Left lobe of liver (tissue), 2 donors: ENCODE measurements at regions not wholly inside any gene's neighbourhood (a gene's known extent, or its start where the extent isn't known, plus 50 kb on each side); places are given as distances from the start of the nearest gene placed in this dataset.
A peak's percentile ranks its signal among the peaks of the same experiment; 100 is the strongest.

ENCODE experiments used
- ATAC-seq: fragments of 200-7000 bp; cut with Tn5 transposase; one replicate; pipeline ENCODE4 v1.9.1; 2020; ENCODE audit warnings: mild to moderate bottlenecking, moderate library complexity
- DNase-seq: peaks from one replicate; pipeline ENCODE4 v3.0.0-alpha.2; 2020; ENCODE audit warnings: low spot score
- donor health status: DM: no; HTN: no; CAD: no; lungs with moderate emphysema.
- donor health status: DM: no; HTN: yes; CAD: no.

DNA sequence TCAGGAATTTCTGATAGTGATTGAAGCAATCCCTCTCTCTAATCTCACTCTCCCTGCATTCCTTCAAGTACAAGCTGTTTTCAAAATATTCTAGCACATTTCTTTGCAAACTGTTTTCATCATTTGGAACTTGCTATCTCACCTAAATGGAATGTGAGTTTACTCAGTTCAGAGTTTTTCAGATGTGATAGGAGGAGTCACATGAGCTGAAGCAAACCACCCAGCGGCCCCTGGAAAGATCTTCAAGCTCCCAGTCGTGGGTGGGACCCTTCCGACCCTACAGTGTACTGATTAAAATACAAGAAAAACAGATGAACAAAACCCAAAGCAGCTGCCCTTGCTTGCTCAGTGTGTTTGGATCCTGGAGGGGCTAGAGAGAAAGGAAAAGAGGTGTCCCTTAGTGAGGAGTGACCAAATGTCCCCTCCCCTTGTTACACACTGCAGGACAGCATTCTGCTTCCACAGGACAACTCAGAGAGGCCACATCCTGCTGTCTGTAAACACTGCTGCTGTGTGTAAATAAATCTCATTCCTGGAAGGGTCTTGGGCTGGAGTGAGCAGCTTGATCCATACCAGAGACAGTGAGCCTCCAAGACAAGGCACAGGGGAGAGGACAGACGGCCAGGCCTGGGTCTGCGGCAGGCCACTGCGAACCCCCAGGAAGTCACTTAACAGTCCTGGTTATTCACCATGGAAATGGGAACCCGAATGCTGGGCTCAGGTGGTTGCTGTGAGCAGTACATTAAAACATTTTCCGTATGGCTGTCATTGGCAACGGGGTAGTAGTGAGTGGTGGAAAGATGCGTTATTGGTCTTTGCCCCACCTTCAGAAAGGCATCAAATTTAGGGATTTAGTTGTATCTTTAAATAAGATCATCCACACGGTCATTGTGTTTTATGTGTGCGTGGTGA, 229.2 kb downstream of the RHOU start:
- no peak for DNase-seq
- ATAC-seq = peak; percentile 21

DNA sequence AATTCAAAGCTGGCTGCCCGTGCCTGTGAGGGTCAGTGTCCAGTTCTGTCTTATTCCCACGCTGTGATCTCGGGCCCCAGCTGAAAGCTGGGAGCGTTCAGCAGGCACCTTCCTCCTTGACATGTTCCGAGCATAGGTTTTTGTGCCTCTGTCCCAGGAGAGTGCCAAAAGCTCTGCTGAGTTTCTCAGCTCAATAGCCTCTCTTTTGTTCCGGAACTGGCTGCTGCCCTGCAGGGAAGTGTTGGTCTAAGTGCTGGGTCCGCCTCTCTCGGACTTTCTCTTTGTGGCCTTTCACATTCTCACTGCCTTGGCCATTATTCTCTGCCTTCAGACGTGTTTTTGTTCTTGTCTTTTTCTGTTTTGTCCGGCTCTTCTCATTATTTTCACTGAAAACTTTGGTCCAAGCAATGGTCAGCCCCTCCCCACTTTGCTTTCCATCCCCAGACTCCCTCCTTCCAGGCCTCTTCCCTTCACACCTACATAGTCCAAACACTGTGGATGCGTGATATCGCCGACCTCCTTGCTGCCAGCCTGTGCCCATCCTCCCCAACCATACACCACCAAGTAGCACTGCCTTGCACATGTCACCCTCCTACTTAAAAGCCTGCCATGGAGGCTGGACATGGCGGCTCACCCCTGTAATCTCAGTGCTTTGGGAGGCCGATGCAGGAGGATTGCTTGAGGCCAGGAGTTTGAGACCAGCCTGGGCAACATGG, 233.8 kb downstream of the RHOU start:
- ATAC-seq (no peak), DNase-seq (no peak)

DNA sequence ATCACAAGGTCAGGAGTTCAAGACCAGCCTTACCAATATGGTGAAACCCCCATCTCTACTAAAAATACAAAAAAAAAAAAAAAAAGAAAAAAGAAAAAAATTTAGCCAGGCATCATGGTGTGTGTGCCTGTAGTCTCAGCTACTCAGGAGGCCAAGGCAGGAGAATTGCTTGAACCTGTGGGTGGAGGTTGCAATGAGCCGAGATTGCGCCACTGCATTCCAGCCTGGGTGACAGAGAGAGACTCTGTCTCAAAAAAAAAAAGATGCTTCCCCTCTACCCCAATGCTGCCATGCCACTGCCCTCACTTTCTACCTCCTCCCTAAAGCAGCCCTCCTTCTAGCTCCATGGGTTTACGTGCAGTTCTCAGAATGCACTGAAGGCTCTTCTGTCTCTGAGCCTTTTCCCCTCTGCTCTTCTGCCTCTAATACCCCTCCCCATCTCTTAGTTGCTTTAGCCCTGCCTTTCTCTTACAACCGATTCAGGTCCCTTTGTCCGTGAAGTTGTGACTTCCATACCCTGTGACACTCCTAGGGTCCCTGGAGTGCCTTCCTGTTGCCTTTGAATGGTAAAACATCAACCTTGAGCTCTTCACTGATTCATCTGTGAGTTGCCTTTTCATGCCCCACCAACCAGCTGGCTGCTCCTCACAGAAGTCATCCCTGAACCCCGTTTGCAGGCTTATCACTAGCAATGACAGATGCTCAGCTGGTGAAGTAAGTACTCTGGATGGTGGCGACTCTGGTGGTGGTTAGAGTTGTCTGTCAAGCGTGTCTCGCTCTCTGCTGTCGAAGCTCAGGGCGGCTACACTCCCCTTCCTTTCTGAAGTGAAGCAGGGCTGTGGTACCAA, 234.9 kb downstream of the RHOU start:
- no peak for ATAC-seq
- no peak for DNase-seq

DNA sequence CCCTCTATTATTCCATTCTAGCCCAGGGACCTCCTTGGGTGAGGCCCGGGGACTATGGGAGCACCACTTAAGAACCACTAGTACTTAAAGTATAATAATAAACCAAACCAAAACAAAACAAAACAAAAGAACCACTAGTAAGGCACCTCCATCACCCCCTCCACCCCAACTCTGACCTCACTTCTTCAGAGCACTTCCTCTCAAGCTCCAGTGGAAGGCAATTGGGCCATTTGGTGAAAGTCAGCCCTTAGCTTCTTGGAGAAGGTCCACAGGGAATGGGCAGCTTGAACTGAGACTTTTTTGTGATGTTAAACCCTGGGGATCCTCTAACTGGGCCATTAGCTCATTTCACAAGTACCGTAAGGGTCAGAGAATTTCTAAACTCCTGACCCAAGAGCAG, 237.3 kb downstream of the RHOU start:
- no peak for ATAC-seq
- DNase-seq = no peak

DNA sequence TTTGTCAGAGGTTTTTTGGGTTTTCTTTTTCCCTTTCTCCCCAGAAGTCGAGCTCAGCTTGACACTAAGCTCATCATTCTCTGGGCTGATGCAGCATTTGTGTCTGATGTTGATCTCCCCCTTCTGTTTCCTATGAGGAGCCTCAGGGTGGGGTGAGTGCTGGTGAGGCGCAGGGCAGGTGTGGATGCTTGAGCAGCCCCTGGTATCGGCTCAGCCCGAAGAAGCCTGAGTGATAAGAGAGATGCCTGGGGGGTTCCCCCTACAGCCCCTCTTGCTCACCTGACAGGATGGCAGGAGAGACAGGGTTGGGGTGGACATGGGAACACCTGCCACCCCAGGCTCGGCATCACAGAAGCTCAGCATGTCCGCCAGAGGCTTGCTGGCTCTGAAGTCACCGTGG, 239.0 kb downstream of the RHOU start:
- no peak for DNase-seq

DNA sequence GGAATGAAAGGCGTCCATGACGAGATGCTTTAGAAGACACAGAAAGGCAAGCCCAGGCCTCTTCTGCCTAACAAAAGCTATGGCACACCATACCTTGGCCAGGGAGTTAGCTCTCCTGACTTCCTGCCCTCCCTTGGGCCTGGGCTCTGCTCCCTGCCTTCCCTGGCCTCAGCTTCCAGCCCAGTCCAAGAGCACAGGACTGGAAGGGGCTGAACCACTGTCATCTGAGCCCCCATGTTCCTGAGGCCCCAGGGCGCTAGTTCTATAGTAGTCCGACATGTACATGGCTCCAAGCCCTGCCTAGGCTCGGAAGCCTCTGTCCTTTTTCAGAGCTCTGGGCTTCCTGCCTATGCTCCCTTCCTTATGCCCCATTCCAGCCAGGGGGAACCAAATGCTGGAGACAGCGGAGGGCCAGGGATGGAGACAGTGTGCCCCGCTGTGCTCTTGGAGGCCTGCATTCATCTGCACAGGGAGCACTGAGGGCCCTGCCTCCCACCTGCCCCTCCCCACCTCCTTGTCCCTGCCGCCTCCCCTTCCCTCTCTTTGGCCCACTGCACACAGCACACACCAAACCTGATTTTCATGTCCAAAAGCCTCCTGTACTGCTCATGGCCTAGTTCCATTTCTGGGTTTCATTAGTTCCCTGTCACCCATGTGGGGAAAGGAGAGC, 240.1 kb downstream of the RHOU start:
- DNase-seq (no peak), ATAC-seq (no peak)

More for the DNA sequence above, 239.0 kb downstream of the RHOU start:
- ATAC-seq = no peak

DNA sequence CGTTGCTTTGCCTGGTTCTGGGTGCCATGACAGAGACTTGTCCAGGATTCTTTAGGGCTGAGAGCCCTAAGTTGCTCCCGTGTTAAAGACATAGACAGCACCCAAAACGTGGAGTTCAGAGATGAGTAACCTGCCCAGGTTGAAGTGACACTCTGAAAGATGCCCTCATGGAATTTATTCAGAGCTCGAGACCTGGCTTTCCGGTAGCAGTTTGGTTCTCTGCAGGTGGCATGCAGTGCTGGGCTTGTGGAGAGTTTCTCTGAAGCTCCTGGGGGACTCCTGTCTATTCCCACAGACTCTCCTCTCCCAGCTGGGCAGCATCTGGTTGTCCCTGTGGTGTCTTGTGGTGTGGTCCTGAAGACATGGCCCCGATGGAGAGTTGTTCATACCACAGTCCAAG, 241.0 kb downstream of the RHOU start:
- DNase-seq (no peak), ATAC-seq (no peak)

DNA sequence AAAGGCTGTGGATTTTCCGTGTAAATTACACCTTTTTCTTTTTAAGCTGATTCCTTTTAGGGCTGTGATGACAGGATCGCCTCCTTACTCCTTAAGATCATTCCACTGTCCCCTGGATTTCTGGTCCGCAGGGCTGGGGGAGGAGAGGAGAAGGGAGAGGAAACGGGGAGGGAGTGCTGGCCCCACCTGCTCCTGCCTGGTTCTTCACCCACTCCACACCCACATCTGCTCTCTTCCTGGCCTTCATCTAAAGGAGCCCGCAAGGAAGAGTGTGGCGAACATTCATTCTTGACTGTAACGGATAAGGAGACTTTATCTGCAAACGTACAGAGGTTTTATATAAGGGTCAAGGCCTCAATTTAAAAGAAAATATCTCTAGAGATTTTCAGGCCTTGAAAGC, 242.0 kb downstream of the RHOU start:
- DNase-seq = no peak
- no peak for ATAC-seq

DNA sequence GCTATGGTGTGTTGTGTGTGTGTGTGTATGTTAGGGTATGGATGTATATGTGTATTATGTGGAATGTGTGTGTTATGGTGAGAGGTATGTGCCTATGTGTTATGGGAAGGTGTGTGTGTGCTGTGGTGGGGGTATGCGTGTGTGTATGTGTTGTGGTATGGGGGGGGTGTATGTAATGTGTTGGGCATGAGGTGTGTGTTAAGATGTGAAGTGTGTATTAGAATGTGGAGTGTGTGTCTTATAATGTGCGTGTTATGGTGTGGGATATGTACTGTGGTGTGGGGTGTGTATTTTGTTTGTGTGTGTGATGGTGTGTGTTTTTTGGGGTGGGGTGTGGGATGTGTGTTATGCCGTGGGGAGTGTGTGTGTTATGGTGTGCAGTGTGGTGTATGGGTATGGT, 242.5 kb downstream of the RHOU start:
- no peak for DNase-seq
- ATAC-seq = no peak

DNA sequence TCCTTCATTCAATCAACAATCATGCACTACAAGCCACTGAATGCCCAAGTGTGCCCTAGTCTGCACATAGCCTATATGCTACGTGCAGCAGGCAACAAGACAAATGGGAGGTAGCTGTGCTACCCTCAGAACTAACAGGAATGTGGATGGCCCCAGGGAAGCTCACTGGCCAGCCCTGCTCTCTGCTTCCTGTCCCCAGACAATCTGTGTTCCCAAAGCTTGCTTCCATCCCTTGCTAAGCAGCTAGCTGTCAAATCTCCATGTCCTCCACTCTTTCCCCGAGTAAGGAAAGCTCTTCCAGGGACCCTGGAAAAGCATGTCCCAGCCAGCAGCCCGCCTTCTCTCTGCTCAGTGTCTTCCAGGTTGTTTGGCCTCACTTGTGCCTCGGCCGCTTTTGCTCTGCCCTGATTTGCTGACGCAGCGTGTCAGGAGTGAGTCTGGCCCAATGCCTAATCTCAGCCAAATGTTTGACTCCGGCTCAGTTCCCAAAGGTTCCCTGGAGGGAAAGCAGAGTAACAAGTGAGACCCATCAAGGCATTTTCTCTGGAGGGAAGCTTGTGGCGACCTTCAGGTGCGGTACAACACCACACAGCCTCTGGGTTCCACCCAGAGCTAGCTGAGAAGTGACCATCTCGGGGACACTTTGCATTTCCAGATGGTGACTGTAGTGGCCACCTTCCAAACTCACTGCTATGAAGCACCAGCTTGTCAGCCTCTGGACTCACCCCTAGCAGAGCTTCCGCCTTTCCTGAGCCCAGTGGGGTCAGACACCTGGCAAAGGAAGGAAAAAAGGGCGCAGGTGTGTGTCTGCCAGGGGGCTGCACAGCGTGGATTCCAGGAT, 243.4 kb downstream of the RHOU start:
- DNase-seq (peak; percentile 84), ATAC-seq (peak; percentile 92)

DNA sequence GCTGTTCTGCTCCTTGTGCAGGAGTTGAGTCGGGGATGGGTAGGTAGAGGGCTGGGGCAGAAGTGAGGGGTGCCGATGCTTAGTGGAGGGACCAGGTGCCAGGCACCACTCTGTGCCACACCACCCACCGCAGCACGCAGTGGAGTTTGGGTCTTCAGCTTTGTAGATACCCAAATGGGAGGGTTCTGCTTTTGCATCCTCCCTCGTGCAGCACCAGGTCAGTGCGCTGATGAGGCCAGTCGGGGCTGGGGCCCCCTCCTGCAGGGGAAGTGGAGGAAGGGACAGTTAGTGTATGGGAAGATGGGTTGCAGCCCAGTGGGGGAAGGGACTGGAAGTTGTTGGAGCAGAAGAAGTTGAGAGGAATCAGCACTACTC, 244.0 kb downstream of the RHOU start:
- DNase-seq = no peak
- ATAC-seq = no peak

DNA sequence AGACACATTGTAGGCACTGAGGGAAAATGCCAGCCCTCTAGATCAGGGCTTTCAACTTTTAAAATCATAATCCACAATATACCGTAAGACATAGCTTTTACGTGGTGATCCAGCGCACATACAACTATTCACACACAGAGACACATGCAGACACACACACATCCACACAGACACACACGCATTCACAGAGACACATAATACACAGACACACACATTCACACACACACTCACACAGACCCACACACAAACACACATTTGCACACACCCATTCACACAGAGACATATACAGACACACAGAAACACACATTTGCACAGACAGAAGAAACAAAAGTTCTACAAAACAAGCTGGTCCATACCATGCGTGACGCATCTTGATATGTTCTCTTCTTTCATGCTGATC, 244.5 kb downstream of the RHOU start:
- ATAC-seq (no peak), DNase-seq (no peak)

DNA sequence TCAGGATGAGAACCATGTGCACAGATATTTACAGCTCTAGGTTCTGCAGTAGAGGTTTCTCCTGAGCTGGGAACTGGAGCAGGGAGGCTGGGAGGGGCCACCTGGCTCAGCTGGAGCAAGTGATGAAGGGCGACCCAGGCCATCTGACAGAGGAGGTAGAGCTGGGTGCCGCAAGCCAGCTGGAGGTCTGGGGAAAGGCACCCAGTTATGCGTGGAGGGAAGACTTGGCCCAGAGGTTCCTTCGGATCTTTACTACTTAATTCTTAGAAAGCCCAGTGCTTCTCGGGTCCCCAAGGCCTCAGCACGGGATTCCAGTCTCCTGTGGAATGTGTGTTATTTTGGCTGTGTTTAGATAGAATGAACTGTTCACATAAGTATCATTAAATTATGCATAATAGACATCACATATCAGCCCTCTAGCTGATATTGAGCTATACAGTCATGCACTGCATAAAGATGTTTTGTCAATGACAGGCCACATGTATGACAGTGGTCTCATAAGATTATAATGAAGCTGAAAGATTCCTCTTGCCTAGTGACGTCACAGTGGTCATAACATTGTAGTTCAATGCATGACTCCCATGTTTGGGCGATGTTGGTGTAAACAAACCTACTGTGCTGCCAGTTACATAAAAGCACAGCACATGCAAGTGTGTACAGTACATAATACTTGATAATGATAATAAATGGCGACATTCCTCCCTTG, 245.1 kb downstream of the RHOU start:
- ATAC-seq (no peak), DNase-seq (no peak)

DNA sequence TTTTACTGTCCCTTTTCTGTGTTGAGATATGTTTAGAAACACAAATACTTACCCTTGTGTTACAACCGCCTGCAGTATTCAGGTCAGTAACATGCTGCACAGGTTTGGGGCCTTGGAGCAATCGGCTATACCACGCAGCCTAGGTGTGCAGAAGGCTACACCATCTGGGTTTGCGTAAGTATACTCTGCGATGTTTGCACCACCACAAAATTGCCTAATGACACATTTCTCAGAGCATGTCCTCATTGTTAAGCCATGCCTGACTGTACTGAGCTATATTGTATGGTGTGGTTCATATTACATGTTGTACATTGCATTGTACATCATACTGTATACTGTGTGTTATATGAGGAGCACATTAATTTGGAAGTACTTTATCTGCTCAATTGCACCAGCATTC, 247.4 kb downstream of the RHOU start:
- DNase-seq (no peak), ATAC-seq (no peak)

DNA sequence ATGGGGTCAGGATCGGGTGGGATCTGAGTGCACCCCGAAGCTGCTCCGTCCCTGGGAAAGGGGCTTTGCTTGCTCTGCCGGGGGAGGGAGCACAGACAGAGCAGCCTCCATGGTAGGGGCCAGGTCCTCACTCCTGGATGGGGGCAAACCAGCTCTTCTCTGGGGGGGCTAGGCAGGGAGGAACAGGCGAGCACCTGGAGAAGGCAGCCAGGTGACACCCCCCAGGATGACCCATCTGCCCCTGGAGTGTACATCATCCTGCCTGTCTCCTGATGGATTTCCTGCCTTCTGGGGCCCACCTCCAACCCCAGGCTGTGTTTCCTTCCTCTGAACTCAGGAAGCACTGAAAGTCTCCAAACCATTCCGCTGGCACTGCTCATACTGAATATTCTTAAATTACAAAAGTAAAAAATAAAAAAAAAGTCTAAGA, 248.0 kb downstream of the RHOU start:
- ATAC-seq (no peak), DNase-seq (peak; percentile 43)

DNA sequence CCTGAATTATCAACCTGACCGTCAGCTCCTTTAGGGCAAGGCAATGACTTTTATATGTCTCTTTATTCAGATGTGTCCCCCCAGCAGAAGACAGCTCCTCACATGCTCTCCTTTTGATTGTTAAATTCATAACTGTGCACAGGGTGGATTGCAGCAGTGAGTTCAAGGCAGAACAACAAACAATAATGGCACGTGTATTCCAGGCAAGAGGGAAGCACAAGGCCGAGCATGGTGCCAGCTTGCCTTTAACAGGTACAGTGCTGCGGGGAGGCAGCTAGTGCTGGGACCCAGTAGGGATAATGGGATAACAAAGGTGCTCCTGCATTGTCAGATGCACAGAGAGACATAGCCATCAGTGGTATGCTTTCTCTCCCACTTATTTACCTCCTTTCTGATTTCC, 248.4 kb downstream of the RHOU start:
- DNase-seq = peak; percentile 68
- ATAC-seq = peak; percentile 76

DNA sequence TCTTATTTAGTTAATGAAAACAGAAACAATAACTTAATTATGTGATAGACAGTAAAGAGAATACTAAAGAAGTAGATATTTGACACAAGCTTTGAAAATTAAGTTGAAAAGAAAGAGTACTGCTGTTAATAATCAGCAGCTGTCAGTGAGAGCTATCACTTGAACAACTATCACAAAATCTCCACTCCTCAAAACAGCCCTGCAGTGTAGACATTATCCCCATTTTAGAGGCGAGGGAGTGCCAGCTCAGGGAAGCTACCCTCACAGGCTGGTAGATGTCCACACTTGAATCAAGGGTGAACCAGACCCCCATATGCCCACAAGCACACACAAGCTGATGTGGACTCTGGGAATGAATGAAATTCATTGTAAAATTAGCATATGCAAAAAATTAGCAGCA, 248.8 kb downstream of the RHOU start:
- DNase-seq = no peak
- no peak for ATAC-seq

DNA sequence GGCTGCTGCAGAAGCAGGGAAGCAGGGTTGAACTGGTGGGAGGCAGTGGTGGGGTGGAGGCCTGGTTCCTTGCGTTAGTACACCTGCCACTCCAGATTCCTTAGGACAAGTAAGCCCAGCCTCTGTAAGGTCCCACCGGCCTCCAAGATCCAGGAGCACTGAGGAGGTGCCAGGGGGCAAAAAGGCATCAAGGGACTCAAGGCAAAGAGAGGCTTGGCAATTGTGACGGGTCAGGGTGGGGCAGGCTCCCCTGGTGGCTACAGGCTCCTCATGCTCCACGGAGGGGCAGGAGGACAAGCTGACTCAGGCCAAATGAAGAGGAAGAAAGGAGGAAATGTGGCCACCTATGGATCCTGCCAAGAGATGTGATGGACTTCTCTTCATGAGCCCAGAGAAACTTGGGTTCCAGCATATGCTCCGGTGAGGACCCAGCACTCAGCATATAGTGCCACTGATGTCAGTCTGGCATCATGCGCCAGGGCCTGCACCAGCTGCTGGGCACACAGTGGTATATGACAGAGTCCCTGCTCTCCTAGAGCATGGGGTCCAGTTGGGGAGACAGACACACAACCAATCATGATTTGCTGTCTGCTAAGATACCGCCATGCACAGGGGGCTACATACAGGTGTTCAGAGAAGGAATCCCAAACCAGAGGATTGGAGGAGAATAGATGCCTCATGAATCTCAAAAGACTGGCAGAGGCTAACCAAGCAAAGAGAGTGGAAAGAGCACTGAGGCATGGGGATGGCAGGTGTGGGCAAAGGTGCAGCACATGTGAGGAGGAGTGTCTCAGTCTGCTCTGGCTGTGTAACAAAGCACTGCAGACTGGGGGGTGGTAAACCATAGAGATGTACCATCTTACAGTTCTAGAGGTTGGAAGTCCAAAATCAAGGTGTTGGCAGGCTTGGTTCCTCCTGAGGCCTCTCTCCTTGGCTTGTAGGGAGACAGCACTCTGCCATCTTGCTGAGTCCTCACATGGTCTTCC, 249.7 kb downstream of the RHOU start:
- ATAC-seq (no peak), DNase-seq (peak; percentile 42)
